HUES64 (cell line): ENCODE measurements at regions not wholly inside any gene's neighbourhood (a gene's known extent, or its start where the extent isn't known, plus 50 kb on each side); places are given as distances from the start of the nearest gene placed in this dataset.
"Not testable (repeated sequence)": the region's sequence is repeated elsewhere in the genome, so short reads cannot be mapped to it uniquely, and the experiment has no call there.

Source experiments
- H3K27ac ChIP-seq: 2 replicates; pipeline ENCODE4 v1.7.0; 2013; ENCODE audit warnings: low read depth, low read length, inconsistent platforms
- H3K27me3 ChIP-seq: 2 replicates; pipeline ENCODE4 v1.6.1; 2013; ENCODE audit warnings: mild to moderate bottlenecking, low read length; ENCODE audit not compliant: insufficient read depth
- H3K36me3 ChIP-seq: 2 replicates; pipeline ENCODE4 v1.6.1; 2013; ENCODE audit warnings: mild to moderate bottlenecking, low read length; ENCODE audit not compliant: insufficient read depth
- H3K4me1 ChIP-seq: 2 replicates; pipeline ENCODE4 v1.6.1; 2013; ENCODE audit warnings: mild to moderate bottlenecking, low read length, moderate library complexity; ENCODE audit not compliant: insufficient read depth
- H3K4me3 ChIP-seq: 2 replicates; pipeline ENCODE4 v1.5.1; 2013; ENCODE audit warnings: mild to moderate bottlenecking, low read length, moderate library complexity
- H3K9ac ChIP-seq: 2 replicates; pipeline ENCODE4 v1.6.1; 2013; ENCODE audit warnings: mild to moderate bottlenecking, low read depth, low read length
- H3K9me3 ChIP-seq: 2 replicates; pipeline ENCODE4 v1.6.1; 2013; ENCODE audit warnings: low read depth, low read length; ENCODE audit not compliant: insufficient read depth
- WGBS: fragments of 150-250, 120-280 bp; methylation state at CpG from one replicate; pipeline ENCODE4 v1.1.7; 2013; ENCODE audit warnings: missing lambda C conversion rate; 5-methylcytosine and 5-hydroxymethylcytosine counted together

- Histone ChIP-seq H3K4me1 (no peaks in the 10 kb centered on the region), H3K9ac (no peak overlapping the region), H3K36me3 (no peaks in the 10 kb centered on the region), H3K27ac (no peak overlapping the region), H3K4me3 (no peak overlapping the region), H3K9me3 (no peaks in the 10 kb centered on the region), H3K27me3 (no peaks in the 10 kb centered on the region)
- 90% methylated on average over 4 of the region's 4 CpGs for WGBS
Measured at GRCh38 chr7:153190986-153191385, 431.4 kb downstream of the ACTR3B start.

GRCh38 chr7:153193144-153193595 is 433.6 kb downstream of the ACTR3B start:
- Histone ChIP-seq H3K36me3 (no peaks in the 10 kb centered on the region), H3K9me3 (peaks cover 9% of the 10 kb centered on the region; the same call in 1 of the 2 replicates), H3K4me3 (no peak overlapping the region), H3K9ac (no peak overlapping the region), H3K4me1 (no peaks in the 10 kb centered on the region), H3K27ac (no peak overlapping the region), H3K27me3 (no peaks in the 10 kb centered on the region)
- WGBS, result 25% methylated on average over 12 of the region's 12 CpGs

GRCh38 chr7:153217032-153217431 is 457.5 kb downstream of the ACTR3B start:
- no peak overlapping the region for H3K4me3 ChIP-seq
- peaks cover 79% of the 10 kb centered on the region for H3K9me3 ChIP-seq
- no peaks in the 10 kb centered on the region for H3K36me3 ChIP-seq
- no peaks in the 10 kb centered on the region for H3K27me3 ChIP-seq
- no peak overlapping the region for H3K9ac ChIP-seq
- 90% methylated on average over 8 of the region's 8 CpGs for WGBS
- no peak overlapping the region for H3K27ac ChIP-seq
- no peaks in the 10 kb centered on the region for H3K4me1 ChIP-seq

- no peaks in the 10 kb centered on the region for H3K27me3 ChIP-seq
- H3K36me3 ChIP-seq, result no peaks in the 10 kb centered on the region
- H3K27ac ChIP-seq, result no peak overlapping the region
- no peaks in the 10 kb centered on the region for H3K4me1 ChIP-seq
- peaks cover 69% of the 10 kb centered on the region for H3K9me3 ChIP-seq
- H3K4me3 ChIP-seq, result no peak overlapping the region
- no peak overlapping the region for H3K9ac ChIP-seq
- 81% methylated on average over 1 of the region's 1 CpG for WGBS
Measured at GRCh38 chr7:153224890-153225289, 465.3 kb downstream of the ACTR3B start.

GRCh38 chr7:153245136-153245535 is 485.6 kb downstream of the ACTR3B start:
- H3K36me3 ChIP-seq, H3K27ac ChIP-seq, H3K4me3 ChIP-seq, H3K27me3 ChIP-seq, H3K9ac ChIP-seq, H3K4me1 ChIP-seq: not testable (repeated sequence)
- peaks cover 77% of the 10 kb centered on the region for H3K9me3 ChIP-seq
- WGBS, result 79% methylated on average over 7 of the region's 7 CpGs

GRCh38 chr7:153245809-153246208 is 486.3 kb downstream of the ACTR3B start:
- H3K4me3 ChIP-seq, result no peak overlapping the region
- no peaks in the 10 kb centered on the region for H3K4me1 ChIP-seq
- 86% methylated on average over 1 of the region's 1 CpG for WGBS
- H3K27me3 ChIP-seq, result no peaks in the 10 kb centered on the region
- H3K36me3 ChIP-seq, result no peaks in the 10 kb centered on the region
- peaks cover 77% of the 10 kb centered on the region for H3K9me3 ChIP-seq
- H3K9ac ChIP-seq, result no peak overlapping the region
- no peak overlapping the region for H3K27ac ChIP-seq

- 99% methylated on average over 4 of the region's 4 CpGs for WGBS
- H3K4me1 ChIP-seq, result no peaks in the 10 kb centered on the region
- H3K36me3 ChIP-seq, result no peaks in the 10 kb centered on the region
- H3K9me3 ChIP-seq, result peaks cover 76% of the 10 kb centered on the region
- no peak overlapping the region for H3K27ac ChIP-seq
- no peaks in the 10 kb centered on the region for H3K27me3 ChIP-seq
- H3K9ac ChIP-seq, result no peak overlapping the region
- no peak overlapping the region for H3K4me3 ChIP-seq
Measured at GRCh38 chr7:153247926-153248325, 488.4 kb downstream of the ACTR3B start.

- Histone ChIP-seq H3K9ac (no peak overlapping the region), H3K27ac (no peak overlapping the region), H3K4me3 (no peak overlapping the region), H3K4me1 (no peaks in the 10 kb centered on the region), H3K27me3 (no peaks in the 10 kb centered on the region), H3K36me3 (no peaks in the 10 kb centered on the region), H3K9me3 (peaks cover 71% of the 10 kb centered on the region)
- WGBS, result 71% methylated on average over 6 of the region's 6 CpGs
Measured at GRCh38 chr7:153258686-153259085, 499.1 kb downstream of the ACTR3B start.

- WGBS, result 100% methylated on average over 1 of the region's 2 CpGs
- no peaks in the 10 kb centered on the region for H3K36me3 ChIP-seq
- no peak overlapping the region for H3K9ac ChIP-seq
Measured at GRCh38 chr7:153276394-153276793, 516.8 kb downstream of the ACTR3B start.

GRCh38 chr7:153286763-153287162 is 527.2 kb downstream of the ACTR3B start:
- H3K4me1 ChIP-seq, result no peaks in the 10 kb centered on the region
- no peak overlapping the region for H3K27ac ChIP-seq
- WGBS, result 88% methylated on average over 13 of the region's 13 CpGs
- H3K9me3 ChIP-seq, result peaks cover 81% of the 10 kb centered on the region
- H3K9ac ChIP-seq, result no peak overlapping the region
- no peak overlapping the region for H3K4me3 ChIP-seq
- no peaks in the 10 kb centered on the region for H3K36me3 ChIP-seq
- no peaks in the 10 kb centered on the region for H3K27me3 ChIP-seq

More at GRCh38 chr7:153276394-153276793, 516.8 kb downstream of the ACTR3B start:
- no peak overlapping the region for H3K4me3 ChIP-seq
- peaks cover 71% of the 10 kb centered on the region for H3K9me3 ChIP-seq
- no peaks in the 10 kb centered on the region for H3K27me3 ChIP-seq
- H3K4me1 ChIP-seq, result no peaks in the 10 kb centered on the region
- H3K27ac ChIP-seq, result no peak overlapping the region

GRCh38 chr7:153290066-153290465 is 530.5 kb downstream of the ACTR3B start:
- 100% methylated on average over 1 of the region's 4 CpGs for WGBS

GRCh38 chr7:153297141-153297540 is 537.6 kb downstream of the ACTR3B start:
- no peaks in the 10 kb centered on the region for H3K4me1 ChIP-seq
- H3K9ac ChIP-seq, result no peak overlapping the region
- H3K27ac ChIP-seq, result no peak overlapping the region
- H3K36me3 ChIP-seq, result no peaks in the 10 kb centered on the region
- WGBS, result 77% methylated on average over 7 of the region's 7 CpGs
- H3K27me3 ChIP-seq, result no peaks in the 10 kb centered on the region
- peaks cover 61% of the 10 kb centered on the region for H3K9me3 ChIP-seq
- no peak overlapping the region for H3K4me3 ChIP-seq

More at GRCh38 chr7:153290066-153290465, 530.5 kb downstream of the ACTR3B start:
- Histone ChIP-seq H3K9me3 (peaks cover 81% of the 10 kb centered on the region), H3K27me3 (no peaks in the 10 kb centered on the region), H3K9ac (no peak overlapping the region), H3K27ac (no peak overlapping the region), H3K4me3 (no peak overlapping the region), H3K36me3 (no peaks in the 10 kb centered on the region), H3K4me1 (no peaks in the 10 kb centered on the region)
